Astrocyte of the spinal cord (primary cell): ENCODE measurements at regions not wholly inside any gene's neighbourhood (a gene's known extent, or its start where the extent isn't known, plus 50 kb on each side); places are given as distances from the start of the nearest gene placed in this dataset.

Source experiments
- DNase-seq: peaks from one replicate; pipeline ENCODE4 v3.0.0; 2011; ENCODE audit warnings: low read depth, low spot score
- H3K4me3 ChIP-seq: 2 replicates; pipeline ENCODE4 v1.5.1; 2011; ENCODE audit warnings: low read depth, mild to moderate bottlenecking, low read length, moderate library complexity
- in situ Hi-C: cut with HindIII; loops from 2 replicates; pipeline ENCODE4 v1.10.0; 2017; ENCODE audit warnings: low sequenced_read_pairs
- TF ChIP-seq, protein P1 (sequence below): IDR thresholded peaks from 2 replicates; pipeline ENCODE4 v1.5.1; 2012; ENCODE audit warnings: low read depth, mild to moderate bottlenecking, low read length, inconsistent platforms

DNA sequence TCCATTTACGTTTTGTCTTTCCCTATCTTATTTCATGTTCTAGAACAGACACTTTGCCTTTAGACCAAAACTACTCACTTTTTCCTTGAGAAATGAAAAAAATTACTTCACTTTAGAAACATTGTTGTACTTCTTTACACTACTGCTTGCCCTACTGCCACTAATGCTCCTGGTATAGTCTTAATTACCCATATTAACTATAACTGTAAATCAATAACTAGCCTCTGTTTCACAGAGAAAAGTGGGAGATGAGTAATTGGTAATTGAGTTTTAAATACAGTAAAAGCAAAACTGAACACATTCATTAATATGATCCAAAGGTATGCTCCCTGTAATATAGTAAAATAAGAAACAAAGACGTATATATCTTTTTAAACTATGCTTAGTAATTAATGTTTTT lies 111.1 kb upstream of the JADE1 start:
- no peak overlapping the region for H3K4me3 ChIP-seq
- in situ Hi-C loops: no loop called here
- DNase-seq: no peak
- TF ChIP-seq, protein P1, sequence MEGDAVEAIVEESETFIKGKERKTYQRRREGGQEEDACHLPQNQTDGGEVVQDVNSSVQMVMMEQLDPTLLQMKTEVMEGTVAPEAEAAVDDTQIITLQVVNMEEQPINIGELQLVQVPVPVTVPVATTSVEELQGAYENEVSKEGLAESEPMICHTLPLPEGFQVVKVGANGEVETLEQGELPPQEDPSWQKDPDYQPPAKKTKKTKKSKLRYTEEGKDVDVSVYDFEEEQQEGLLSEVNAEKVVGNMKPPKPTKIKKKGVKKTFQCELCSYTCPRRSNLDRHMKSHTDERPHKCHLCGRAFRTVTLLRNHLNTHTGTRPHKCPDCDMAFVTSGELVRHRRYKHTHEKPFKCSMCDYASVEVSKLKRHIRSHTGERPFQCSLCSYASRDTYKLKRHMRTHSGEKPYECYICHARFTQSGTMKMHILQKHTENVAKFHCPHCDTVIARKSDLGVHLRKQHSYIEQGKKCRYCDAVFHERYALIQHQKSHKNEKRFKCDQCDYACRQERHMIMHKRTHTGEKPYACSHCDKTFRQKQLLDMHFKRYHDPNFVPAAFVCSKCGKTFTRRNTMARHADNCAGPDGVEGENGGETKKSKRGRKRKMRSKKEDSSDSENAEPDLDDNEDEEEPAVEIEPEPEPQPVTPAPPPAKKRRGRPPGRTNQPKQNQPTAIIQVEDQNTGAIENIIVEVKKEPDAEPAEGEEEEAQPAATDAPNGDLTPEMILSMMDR: no peak

DNA sequence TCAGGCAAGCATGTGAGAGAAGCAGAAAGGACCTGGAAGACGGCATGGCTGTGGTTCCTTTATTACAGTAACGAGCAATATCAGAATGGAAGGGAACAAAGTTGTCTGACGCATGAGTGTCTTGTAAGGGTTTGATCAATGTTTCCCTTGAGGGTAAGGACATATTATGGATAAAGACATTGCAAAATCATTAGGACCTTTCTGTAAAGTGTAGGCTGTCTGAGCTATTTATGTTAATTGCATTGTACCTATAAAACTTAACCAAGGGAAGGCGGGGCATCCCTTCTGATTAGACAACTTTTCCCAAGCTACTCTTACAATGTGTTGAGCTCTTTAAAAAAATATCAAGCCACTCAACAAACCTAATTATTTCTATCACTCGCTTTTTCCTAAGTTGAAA lies 112.2 kb upstream of the JADE1 start:
- H3K4me3 ChIP-seq: no peak overlapping the region
- DNase-seq: no peak
- in situ Hi-C loops: no loop called here
- TF ChIP-seq, protein P1: no peak

DNA sequence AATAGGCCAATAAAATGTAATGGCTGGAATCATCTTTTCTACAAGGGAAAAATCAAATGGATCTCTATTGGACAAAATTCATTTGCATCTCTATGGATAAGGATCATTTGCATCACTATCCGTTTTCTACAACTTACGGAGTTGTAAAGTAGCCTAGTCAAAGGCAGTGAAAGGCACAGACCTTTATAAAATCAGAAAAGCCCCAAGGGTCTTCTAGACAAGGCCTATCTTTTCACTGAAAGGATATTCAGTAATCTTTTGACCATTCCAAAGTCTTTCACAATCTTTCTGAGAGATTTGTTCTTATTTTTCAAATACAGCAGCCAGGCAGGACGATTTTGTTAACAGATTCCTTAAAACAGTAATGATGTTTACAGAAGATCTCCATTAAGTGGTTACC lies 119.5 kb upstream of the JADE1 start:
- TF ChIP-seq, protein P1: no peak
- DNase-seq: no peak
- in situ Hi-C loops: no loop called here

DNA sequence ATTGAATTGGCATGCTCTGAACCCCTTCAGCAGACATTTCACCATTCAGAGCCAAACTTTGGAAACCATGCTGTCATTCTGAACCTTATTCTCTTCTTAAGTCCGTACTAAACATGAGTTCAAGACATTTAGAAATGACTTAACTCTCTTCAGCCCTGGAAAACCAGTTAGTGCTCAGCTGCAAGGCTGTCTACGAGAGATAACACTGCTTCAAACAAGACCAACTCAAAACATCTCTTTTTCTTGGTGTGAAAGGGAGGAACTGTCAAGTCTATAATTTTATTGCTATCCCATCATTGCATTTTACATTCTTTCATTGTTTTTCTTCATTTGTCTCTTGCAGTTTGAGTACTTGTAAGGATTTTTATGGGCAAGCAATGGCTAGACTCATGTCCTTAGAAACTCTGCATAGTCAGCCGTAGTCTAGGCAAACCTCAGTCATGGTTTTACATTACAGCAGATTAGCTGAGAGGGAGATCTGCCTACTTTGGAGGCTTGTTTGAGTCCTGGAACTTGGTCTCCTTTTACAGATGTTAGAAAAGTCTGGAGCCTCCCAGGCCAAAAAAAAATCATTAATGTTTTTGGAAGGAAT lies 120.6 kb upstream of the JADE1 start:
- no peak overlapping the region for H3K4me3 ChIP-seq
- TF ChIP-seq, protein P1: no peak
- in situ Hi-C loops: no loop called here
- DNase-seq: no peak

More for the DNA sequence above, 119.5 kb upstream of the JADE1 start:
- H3K4me3 ChIP-seq: no peak overlapping the region

DNA sequence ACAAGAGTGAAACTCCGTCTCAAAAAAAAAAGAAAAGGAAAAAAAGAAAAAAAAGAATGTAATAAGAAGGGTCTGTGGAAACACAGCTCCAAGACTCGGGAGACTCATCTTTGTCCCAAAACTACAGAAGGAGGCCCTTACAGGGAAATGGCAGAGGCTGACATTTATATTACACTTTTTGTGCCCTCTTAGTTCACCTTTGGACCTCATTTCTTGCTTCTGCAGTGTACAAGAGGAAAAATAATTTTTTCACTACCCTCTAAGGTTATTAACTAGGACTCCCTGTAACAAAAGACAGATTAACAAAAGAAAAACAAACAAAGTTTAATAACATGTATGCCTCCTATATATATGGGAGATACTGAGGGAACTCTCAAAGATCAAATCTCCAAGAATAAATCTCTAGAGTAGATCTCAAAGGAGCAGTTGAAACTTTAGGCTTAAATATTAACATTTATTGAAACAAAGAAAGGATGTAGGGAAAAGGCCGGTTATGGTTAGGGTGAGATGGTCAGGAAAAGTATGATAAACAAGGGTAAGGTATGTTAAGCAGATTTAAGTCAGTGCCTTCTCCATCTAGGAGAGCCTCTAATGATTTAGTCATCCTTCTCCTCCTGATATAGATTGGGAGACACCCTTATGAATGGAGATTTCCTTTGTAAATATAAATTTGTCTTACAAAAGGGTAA lies 121.3 kb upstream of the JADE1 start:
- in situ Hi-C loops: no loop called here
- TF ChIP-seq, protein P1: no peak
- DNase-seq: no peak
- H3K4me3 ChIP-seq: no peak overlapping the region

DNA sequence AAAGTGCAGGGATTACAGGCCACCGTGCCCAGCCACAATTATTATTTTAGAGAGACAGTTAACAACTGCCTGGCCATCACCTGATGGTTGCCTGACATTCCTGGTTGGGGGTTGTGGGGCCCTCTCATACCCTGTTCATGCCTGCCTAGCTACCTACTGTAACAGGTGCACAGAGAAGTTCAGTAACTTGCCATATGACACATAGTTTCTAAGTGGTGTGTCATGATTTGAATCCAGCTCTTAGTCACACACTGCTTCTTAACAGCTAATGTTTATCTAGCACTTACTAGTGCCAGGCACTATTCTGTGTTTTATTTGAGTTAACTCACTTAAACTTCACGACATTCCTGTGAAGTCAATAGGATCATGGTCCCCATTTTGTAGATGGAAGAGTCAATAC lies 122.7 kb upstream of the JADE1 start:
- no peak for DNase-seq
- in situ Hi-C loops: no loop called here
- TF ChIP-seq, protein P1: no peak
- no peak overlapping the region for H3K4me3 ChIP-seq
